IMR-90 (cell line): ENCODE measurements at regions not wholly inside any gene's neighbourhood (a gene's known extent, or its start where the extent isn't known, plus 50 kb on each side); places are given as distances from the start of the nearest gene placed in this dataset.

ENCODE experiments used
- ATAC-seq: fragments of 200-7000 bp; cut with Tn5 transposase; 2 replicates; pipeline ENCODE4 v1.9.1; 2020; ENCODE audit warnings: low read depth, mild to moderate bottlenecking, moderate library complexity
- BruUV-seq: library from RNA; stranded (reverse); fragments of 400-500 nt; replicated peaks from 2 replicates; lab custom pipeline; 2021; lab: Mats Ljungman, UMichigan
- CTCF ChIA-PET: fragments of 300-600 bp; formaldehyde crosslinking; extraction: SDS; loops from one replicate; lab custom pipeline; 2021; ENCODE audit warnings: antibody characterized with exemption; lab: Yijun Ruan, JAX
- POLR2A ChIA-PET: fragments of 300-600 bp; sonication (Branson Sonifier 250); formaldehyde crosslinking; loops from one replicate; lab custom pipeline; 2022; ENCODE audit warnings: antibody characterized with exemption; ENCODE audit not compliant: unreplicated experiment; lab: Charles Lee
- DNase-seq: peaks from one replicate; pipeline ENCODE4 v3.0.0; 2013
- H2AFZ ChIP-seq: replicated peaks from 2 replicates; pipeline ENCODE3; 2013; ENCODE audit warnings: low read length, mild to moderate bottlenecking; ENCODE audit not compliant: poor library complexity
- H2AK5ac ChIP-seq: 2 replicates; pipeline ENCODE4 v1.6.1; 2013; ENCODE audit warnings: low read depth, low read length, inconsistent platforms
- H2AK9ac ChIP-seq: replicated peaks from 2 replicates; pipeline ENCODE3; 2013; ENCODE audit warnings: mild to moderate bottlenecking, low read depth, low read length, moderate library complexity; ENCODE audit not compliant: poor library complexity
- H2BK120ac ChIP-seq: 2 replicates; pipeline ENCODE4 v1.6.1; 2013; ENCODE audit warnings: low read depth, low read length, inconsistent platforms
- H2BK15ac ChIP-seq: 3 replicates; pipeline ENCODE4 v1.6.1; 2013; ENCODE audit warnings: low read depth, low read length, inconsistent platforms
- H2BK20ac ChIP-seq: 2 replicates; pipeline ENCODE4 v1.6.1; 2013; ENCODE audit warnings: low read depth, mild to moderate bottlenecking, inconsistent platforms, low read length, moderate library complexity
- H2BK5ac ChIP-seq: 2 replicates; pipeline ENCODE4 v1.6.1; 2013; ENCODE audit warnings: mild to moderate bottlenecking, low read depth, low read length, inconsistent platforms; ENCODE audit not compliant: poor library complexity, severe bottlenecking
- H3K14ac ChIP-seq: replicated peaks from 2 replicates; pipeline ENCODE4 v1.6.1; 2013; ENCODE audit warnings: low read depth, low read length, inconsistent platforms
- H3K18ac ChIP-seq: 2 replicates; pipeline ENCODE4 v1.6.1; 2013; ENCODE audit warnings: low read depth, low read length, control low read depth
- H3K23ac ChIP-seq: 2 replicates; pipeline ENCODE4 v1.6.1; 2013; ENCODE audit warnings: low read depth, low read length, inconsistent platforms
- H3K27ac ChIP-seq: 2 replicates; pipeline ENCODE4 v1.5.1; 2013; ENCODE audit warnings: mild to moderate bottlenecking, control low read depth, low read length; ENCODE audit not compliant: insufficient read depth
- H3K27me3 ChIP-seq: 2 replicates; pipeline ENCODE4 v1.6.1; 2013; ENCODE audit warnings: low read length; ENCODE audit not compliant: control insufficient read depth, insufficient read depth
- H3K36me3 ChIP-seq: 2 replicates; pipeline ENCODE4 v1.6.1; 2013; ENCODE audit warnings: low read length, mixed read lengths; ENCODE audit not compliant: control insufficient read depth, insufficient read depth
- H3K4ac ChIP-seq: 2 replicates; pipeline ENCODE4 v1.6.1; 2013; ENCODE audit warnings: low read depth, low read length, inconsistent platforms
- H3K4me1 ChIP-seq: 2 replicates; pipeline ENCODE4 v1.6.1; 2013; ENCODE audit warnings: low read length, mixed read lengths; ENCODE audit not compliant: control insufficient read depth, insufficient read depth
- H3K4me2 ChIP-seq: 2 replicates; pipeline ENCODE4 v1.6.1; 2013; ENCODE audit warnings: low read depth, mild to moderate bottlenecking, control low read depth, low read length, moderate library complexity
- H3K4me3 ChIP-seq: 2 replicates; pipeline ENCODE4 v1.5.1; 2013; ENCODE audit warnings: low read depth, mild to moderate bottlenecking, control low read depth, low read length, moderate library complexity; ENCODE audit not compliant: insufficient read depth
- H3K56ac ChIP-seq: 2 replicates; pipeline ENCODE4 v1.6.1; 2013; ENCODE audit warnings: low read length, inconsistent platforms; ENCODE audit not compliant: insufficient read depth; ENCODE audit errors: extremely low read depth
- H3K79me1 ChIP-seq, 2 experiments: 2 replicates each; pipeline ENCODE4 v1.6.1; 2013; ENCODE audit warnings: low read length in 2 of 2, inconsistent platforms in 1 of 2, low read depth in 1 of 2
- H3K9ac ChIP-seq: 2 replicates; pipeline ENCODE4 v1.6.1; 2013; ENCODE audit warnings: low read depth, low read length, control low read depth
- H3K9me1 ChIP-seq: 2 replicates; pipeline ENCODE4 v1.6.1; 2013; ENCODE audit warnings: low read length, inconsistent platforms; ENCODE audit not compliant: insufficient read depth
- H3K9me3 ChIP-seq: 2 replicates; pipeline ENCODE4 v1.6.1; 2013; ENCODE audit warnings: low read length; ENCODE audit not compliant: control insufficient read depth, insufficient read depth
- H4K20me1 ChIP-seq: 2 replicates; pipeline ENCODE4 v1.6.1; 2013; ENCODE audit warnings: low read length, inconsistent platforms; ENCODE audit not compliant: insufficient read depth
- H4K5ac ChIP-seq: 2 replicates; pipeline ENCODE4 v1.6.1; 2013; ENCODE audit warnings: mild to moderate bottlenecking, low read depth, low read length, control low read depth
- H4K8ac ChIP-seq, 2 experiments: 2 replicates each; pipeline ENCODE4 v1.6.1; 2013; ENCODE audit warnings: low read depth in 2 of 2, low read length in 2 of 2, control low read depth in 1 of 2, inconsistent platforms in 1 of 2
- H4K91ac ChIP-seq: 2 replicates; pipeline ENCODE4 v1.6.1; 2013; ENCODE audit warnings: low read depth, low read length, inconsistent platforms; ENCODE audit not compliant: insufficient read depth
- BHLHE40 ChIP-seq: fragments of 150-350 bp; IDR thresholded peaks from 2 replicates; pipeline ENCODE4 v1.6.1; 2016; ENCODE audit warnings: mild to moderate bottlenecking, low read depth, low read length
- CHD1 ChIP-seq: IDR thresholded peaks from 2 replicates; pipeline ENCODE4 v1.6.1; 2012; ENCODE audit warnings: low read depth, low read length, improper control_type of control experiment
- FOS ChIP-seq: fragments of 150-350 bp; IDR thresholded peaks from 2 replicates; pipeline ENCODE4 v1.6.1; 2016; ENCODE audit warnings: low read depth, low read length
- MAFK ChIP-seq: IDR thresholded peaks from 2 replicates; pipeline ENCODE4 v1.6.1; 2012; ENCODE audit warnings: low read depth, low read length, improper control_type of control experiment
- MAZ ChIP-seq: IDR thresholded peaks from 2 replicates; pipeline ENCODE4 v1.6.1; 2012; ENCODE audit warnings: low read depth, mild to moderate bottlenecking, low read length, improper control_type of control experiment, moderate library complexity, borderline replicate concordance
- MXI1 ChIP-seq: IDR thresholded peaks from 2 replicates; pipeline ENCODE4 v1.6.1; 2012; ENCODE audit warnings: low read depth, mild to moderate bottlenecking, low read length, moderate library complexity, borderline replicate concordance
- POLR2A ChIP-seq: IDR thresholded peaks from 2 replicates; pipeline ENCODE4 v1.6.1; 2012; ENCODE audit warnings: mild to moderate bottlenecking, low read depth, low read length
- RAD21 ChIP-seq: IDR thresholded peaks from 2 replicates; pipeline ENCODE4 v1.6.1; 2012; ENCODE audit warnings: low read length, improper control_type of control experiment
- RCOR1 ChIP-seq: IDR thresholded peaks from 2 replicates; pipeline ENCODE4 v1.6.1; 2012; ENCODE audit warnings: mild to moderate bottlenecking, low read length, improper control_type of control experiment; ENCODE audit not compliant: insufficient replicate concordance
- RFX5 ChIP-seq: IDR thresholded peaks from 2 replicates; pipeline ENCODE4 v1.8.0; 2012; ENCODE audit warnings: low read depth, mild to moderate bottlenecking, low read length, moderate library complexity
- WGBS, 2 experiments: methylation state at CpG; one replicate each; pipeline versions ENCODE4 v1.1.5 to v1.1.7; 2013; ENCODE audit warnings: missing lambda C conversion rate in 2 of 2; ENCODE audit not compliant: insufficient read length in 1 of 2; ENCODE audit errors: extremely low coverage in 2 of 2; 5-methylcytosine and 5-hydroxymethylcytosine counted together
- dilution Hi-C: fragments of 300-500 bp; cut with HindIII; formaldehyde crosslinking; loops from one replicate; pipeline ENCODE4 v1.14.3; 2018; ENCODE audit warnings: low sequenced_read_pairs; ENCODE audit not compliant: unreplicated experiment
- in situ Hi-C: fragments of 300-500 bp; cut with MboI; formaldehyde crosslinking; loops from 3 replicates; pipeline ENCODE4 v1.14.3; 2019; ENCODE audit warnings: low sequenced_read_pairs, inconsistent platforms, mixed read lengths
- intact Hi-C: fragments of 100-400 bp; cut with micrococcal nuclease; formaldehyde crosslinking; loops from 2 replicates; pipeline ENCODE4 v1.10.0; 2022
- TF ChIP-seq, protein P1 (sequence below): conservative IDR thresholded peaks from 2 replicates; pipeline ENCODE4 v1.5.1; 2012; ENCODE audit warnings: mild to moderate bottlenecking, low read depth, low read length, improper control_type of control experiment
- TF ChIP-seq, protein P2 (sequence below): fragments of 150-350 bp; IDR thresholded peaks from 2 replicates; pipeline ENCODE4 v1.6.1; 2016; ENCODE audit warnings: low read depth, mild to moderate bottlenecking, low read length, moderate library complexity, borderline replicate concordance
- TF ChIP-seq, protein P3 (sequence below): fragments of 150-350 bp; IDR thresholded peaks from 2 replicates; pipeline ENCODE4 v1.6.1; 2017; ENCODE audit warnings: mild to moderate bottlenecking, antibody characterized with exemption, low read length, low read depth

DNA sequence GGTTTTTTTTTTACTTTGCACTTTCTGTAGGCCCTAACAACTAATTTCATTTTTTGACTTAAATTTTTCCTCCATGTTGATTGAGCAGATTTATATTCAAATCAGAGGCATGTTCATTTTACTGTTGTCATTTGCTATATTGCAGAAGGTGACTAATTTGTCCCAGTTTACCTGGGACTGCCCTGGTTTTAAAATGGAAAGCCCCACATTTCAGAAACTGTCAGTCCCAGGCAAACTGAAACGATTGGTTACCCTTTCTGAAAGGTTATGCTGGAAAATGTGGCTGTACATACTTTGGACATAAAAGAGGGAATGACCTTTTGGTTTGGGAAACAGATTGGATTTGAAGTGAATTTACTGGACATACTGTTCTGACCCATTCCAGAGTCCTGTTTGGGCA, 160.0 kb downstream of the SPCS3 start:
- H3K27ac ChIP-seq: no peak overlapping the region
- H4K8ac ChIP-seq: no peak overlapping the region
- no peak overlapping the region for H2BK120ac ChIP-seq
- no peaks in the 10 kb centered on the region for H3K4me1 ChIP-seq
- ATAC-seq (no peak), DNase-seq (no peak)
- BruUV-seq: no TSS peak
- H2BK15ac ChIP-seq: no peak overlapping the region
- no peak overlapping the region for H3K56ac ChIP-seq
- H3K79me1 ChIP-seq: no peaks in the 10 kb centered on the region
- intact Hi-C loops: no loop called here
- H2AK5ac ChIP-seq: no peak overlapping the region
- no peaks in the 10 kb centered on the region for H3K36me3 ChIP-seq
- TF ChIP-seq MAFK (no peak), POLR2A (no peak), MXI1 (no peak), RFX5 (no peak), BHLHE40 (no peak), MAZ (no peak), RAD21 (no peak), CHD1 (no peak), FOS (no peak), RCOR1 (no peak)
- TF ChIP-seq, protein P1, sequence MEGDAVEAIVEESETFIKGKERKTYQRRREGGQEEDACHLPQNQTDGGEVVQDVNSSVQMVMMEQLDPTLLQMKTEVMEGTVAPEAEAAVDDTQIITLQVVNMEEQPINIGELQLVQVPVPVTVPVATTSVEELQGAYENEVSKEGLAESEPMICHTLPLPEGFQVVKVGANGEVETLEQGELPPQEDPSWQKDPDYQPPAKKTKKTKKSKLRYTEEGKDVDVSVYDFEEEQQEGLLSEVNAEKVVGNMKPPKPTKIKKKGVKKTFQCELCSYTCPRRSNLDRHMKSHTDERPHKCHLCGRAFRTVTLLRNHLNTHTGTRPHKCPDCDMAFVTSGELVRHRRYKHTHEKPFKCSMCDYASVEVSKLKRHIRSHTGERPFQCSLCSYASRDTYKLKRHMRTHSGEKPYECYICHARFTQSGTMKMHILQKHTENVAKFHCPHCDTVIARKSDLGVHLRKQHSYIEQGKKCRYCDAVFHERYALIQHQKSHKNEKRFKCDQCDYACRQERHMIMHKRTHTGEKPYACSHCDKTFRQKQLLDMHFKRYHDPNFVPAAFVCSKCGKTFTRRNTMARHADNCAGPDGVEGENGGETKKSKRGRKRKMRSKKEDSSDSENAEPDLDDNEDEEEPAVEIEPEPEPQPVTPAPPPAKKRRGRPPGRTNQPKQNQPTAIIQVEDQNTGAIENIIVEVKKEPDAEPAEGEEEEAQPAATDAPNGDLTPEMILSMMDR: no peak
- TF ChIP-seq, protein P2, sequence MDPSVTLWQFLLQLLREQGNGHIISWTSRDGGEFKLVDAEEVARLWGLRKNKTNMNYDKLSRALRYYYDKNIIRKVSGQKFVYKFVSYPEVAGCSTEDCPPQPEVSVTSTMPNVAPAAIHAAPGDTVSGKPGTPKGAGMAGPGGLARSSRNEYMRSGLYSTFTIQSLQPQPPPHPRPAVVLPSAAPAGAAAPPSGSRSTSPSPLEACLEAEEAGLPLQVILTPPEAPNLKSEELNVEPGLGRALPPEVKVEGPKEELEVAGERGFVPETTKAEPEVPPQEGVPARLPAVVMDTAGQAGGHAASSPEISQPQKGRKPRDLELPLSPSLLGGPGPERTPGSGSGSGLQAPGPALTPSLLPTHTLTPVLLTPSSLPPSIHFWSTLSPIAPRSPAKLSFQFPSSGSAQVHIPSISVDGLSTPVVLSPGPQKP: no peak
- TF ChIP-seq, protein P3, sequence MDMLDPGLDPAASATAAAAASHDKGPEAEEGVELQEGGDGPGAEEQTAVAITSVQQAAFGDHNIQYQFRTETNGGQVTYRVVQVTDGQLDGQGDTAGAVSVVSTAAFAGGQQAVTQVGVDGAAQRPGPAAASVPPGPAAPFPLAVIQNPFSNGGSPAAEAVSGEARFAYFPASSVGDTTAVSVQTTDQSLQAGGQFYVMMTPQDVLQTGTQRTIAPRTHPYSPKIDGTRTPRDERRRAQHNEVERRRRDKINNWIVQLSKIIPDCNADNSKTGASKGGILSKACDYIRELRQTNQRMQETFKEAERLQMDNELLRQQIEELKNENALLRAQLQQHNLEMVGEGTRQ: no peak
- H4K5ac ChIP-seq: no peak overlapping the region
- no peak overlapping the region for H3K18ac ChIP-seq
- no peak overlapping the region for H3K4me3 ChIP-seq
- no peak overlapping the region for H2AFZ ChIP-seq
- no peaks in the 10 kb centered on the region; the same call in 1 of the 2 replicates for H3K9me1 ChIP-seq
- no peaks in the 10 kb centered on the region for H4K20me1 ChIP-seq
- no peak overlapping the region for H3K9ac ChIP-seq
- POLR2A ChIA-PET: no interaction called here
- no peak overlapping the region for H3K23ac ChIP-seq
- H3K4me2 ChIP-seq: no peak overlapping the region
- H2AK9ac ChIP-seq: no peak overlapping the region
- H3K4ac ChIP-seq: no peak overlapping the region
- no peak overlapping the region for H3K14ac ChIP-seq
- in situ Hi-C loops: no loop called here
- no peak overlapping the region for H4K91ac ChIP-seq
- no peaks in the 10 kb centered on the region for H3K9me3 ChIP-seq
- H2BK5ac ChIP-seq: no peak overlapping the region
- H3K27me3 ChIP-seq: no peaks in the 10 kb centered on the region
- dilution Hi-C loops: no loop called here
- no peak overlapping the region for H2BK20ac ChIP-seq
- CTCF ChIA-PET: no interaction called here
- no CpG with 5 or more reads among the region's 1 CpG for WGBS, 2 experiments
